Ascending aorta (tissue), 2 donors: ENCODE measurements at regions not wholly inside any gene's neighbourhood (a gene's known extent, or its start where the extent isn't known, plus 50 kb on each side); places are given as distances from the start of the nearest gene placed in this dataset.

Experiments
- DNase-seq, 2 donors: peaks; one replicate each; pipeline ENCODE4 v3.0.0-alpha.2; 2019; ENCODE audit warnings: low spot score in 2 of 2
- H3K27ac ChIP-seq, 2 donors: fragments of 200-600 bp; sonication (generic); one replicate each; pipeline ENCODE4 v1.5.1; 2016 to 2017; ENCODE audit warnings: mild to moderate bottlenecking in 1 of 2
- H3K27me3 ChIP-seq: fragments of 200-600 bp; sonication (generic); one replicate; pipeline ENCODE4 v1.5.1; 2017
- H3K36me3 ChIP-seq, 2 donors: fragments of 200-600 bp; sonication (generic); one replicate each; pipeline ENCODE4 v1.5.1; 2016
- H3K4me1 ChIP-seq, 2 donors: fragments of 200-600 bp; sonication (generic); one replicate each; pipeline ENCODE4 v1.5.1; 2016 to 2017; ENCODE audit warnings: mild to moderate bottlenecking in 1 of 2
- H3K4me3 ChIP-seq, 2 donors: fragments of 200-600 bp; sonication (generic); one replicate each; pipeline ENCODE4 v1.5.1; 2016 to 2017; ENCODE audit warnings: mild to moderate bottlenecking in 1 of 2
- H3K9me3 ChIP-seq, 2 donors: fragments of 200-600 bp; sonication (generic); one replicate each; pipeline ENCODE4 v1.5.1; 2016
- intact Hi-C: fragments of 100-400 bp; cut with DNase I; formaldehyde crosslinking; loops from one replicate; pipeline ENCODE4 v1.15.1; 2023
- TF ChIP-seq, protein P1 (sequence below), 3 experiments: fragments of 200-600 bp in 2 of 3; fragments of 450-650 bp in 1 of 3; sonication (generic) in 2 of 3; IDR thresholded peaks; one replicate each; pipeline ENCODE4 v1.5.1; 2016 to 2019; ENCODE audit warnings: antibody characterized with exemption in 3 of 3, mild to moderate bottlenecking in 1 of 3, moderate library complexity in 1 of 3

DNA sequence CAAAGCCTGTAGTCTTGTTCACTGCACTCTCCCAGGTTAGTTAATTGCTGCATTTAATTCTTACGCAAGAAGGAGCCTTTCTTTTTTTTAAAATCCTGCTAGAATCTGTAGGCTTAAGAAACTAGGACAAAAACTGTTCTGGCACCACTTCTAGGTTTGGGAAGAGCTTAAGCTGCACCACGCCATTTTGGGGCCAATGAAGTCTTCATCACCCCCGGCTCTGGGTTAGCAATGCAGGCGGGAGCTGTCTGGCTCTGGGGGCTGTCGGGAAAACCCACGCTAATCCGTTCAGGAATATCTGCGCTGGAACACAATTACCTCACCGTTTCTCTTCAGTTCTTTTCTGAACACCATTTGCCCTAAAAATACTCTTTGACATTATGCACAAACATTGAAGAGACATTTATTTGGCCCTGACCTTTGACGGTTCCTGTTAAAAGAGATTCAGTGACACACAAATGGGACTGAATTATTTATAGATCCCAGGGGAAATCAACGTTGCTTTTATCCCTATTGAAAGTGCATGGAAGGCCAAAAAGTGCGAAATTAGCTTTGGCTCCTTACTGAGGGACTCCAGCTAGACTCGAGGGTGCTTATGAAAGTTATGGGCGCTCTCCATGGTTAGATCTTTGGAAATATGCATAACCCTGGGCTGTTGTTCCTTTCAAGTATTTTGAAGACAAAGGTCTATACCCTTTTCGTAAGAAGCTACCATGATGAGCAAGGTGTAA is 249.2 kb downstream of the HAPSTR1 start:
- no peak for DNase-seq
- H3K36me3 ChIP-seq = no peaks in the 10 kb centered on the region
- H3K4me3 ChIP-seq = peak overlapping the region in 1 of 2 donors; percentile 6
- TF ChIP-seq, protein P1, sequence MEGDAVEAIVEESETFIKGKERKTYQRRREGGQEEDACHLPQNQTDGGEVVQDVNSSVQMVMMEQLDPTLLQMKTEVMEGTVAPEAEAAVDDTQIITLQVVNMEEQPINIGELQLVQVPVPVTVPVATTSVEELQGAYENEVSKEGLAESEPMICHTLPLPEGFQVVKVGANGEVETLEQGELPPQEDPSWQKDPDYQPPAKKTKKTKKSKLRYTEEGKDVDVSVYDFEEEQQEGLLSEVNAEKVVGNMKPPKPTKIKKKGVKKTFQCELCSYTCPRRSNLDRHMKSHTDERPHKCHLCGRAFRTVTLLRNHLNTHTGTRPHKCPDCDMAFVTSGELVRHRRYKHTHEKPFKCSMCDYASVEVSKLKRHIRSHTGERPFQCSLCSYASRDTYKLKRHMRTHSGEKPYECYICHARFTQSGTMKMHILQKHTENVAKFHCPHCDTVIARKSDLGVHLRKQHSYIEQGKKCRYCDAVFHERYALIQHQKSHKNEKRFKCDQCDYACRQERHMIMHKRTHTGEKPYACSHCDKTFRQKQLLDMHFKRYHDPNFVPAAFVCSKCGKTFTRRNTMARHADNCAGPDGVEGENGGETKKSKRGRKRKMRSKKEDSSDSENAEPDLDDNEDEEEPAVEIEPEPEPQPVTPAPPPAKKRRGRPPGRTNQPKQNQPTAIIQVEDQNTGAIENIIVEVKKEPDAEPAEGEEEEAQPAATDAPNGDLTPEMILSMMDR (IDR thresholded peaks at IDR 0.05) = no peak
- intact Hi-C loops = no loop called here
- peak overlapping the region in 1 of 2 donors; percentile 38 for H3K27ac ChIP-seq
- H3K27me3 ChIP-seq = no peaks in the 10 kb centered on the region
- H3K4me1 ChIP-seq = peaks cover 0 to 13% of the 10 kb centered on the region in 2 donors
- no peaks in the 10 kb centered on the region for H3K9me3 ChIP-seq

DNA sequence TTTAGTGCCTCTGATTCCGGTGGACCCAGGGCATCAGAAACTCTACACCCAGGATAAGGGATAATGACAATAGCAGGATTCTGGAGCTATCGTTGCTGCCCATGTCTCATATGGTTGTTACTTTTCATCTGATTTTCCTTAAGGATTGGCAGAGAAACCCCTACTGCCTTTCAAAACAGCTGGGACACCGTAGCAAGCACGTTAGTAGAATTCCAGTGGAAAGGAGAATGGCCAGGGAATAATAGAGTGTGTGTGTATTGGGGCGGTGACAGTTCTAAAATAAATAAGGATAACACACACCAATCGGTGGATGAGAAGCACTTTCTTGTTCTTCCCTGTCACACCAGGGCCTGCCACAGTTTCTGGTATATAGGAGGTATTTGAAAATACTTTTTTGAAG is 251.8 kb downstream of the HAPSTR1 start:
- Histone ChIP-seq H3K27ac (no peak overlapping the region), H3K36me3 (no peaks in the 10 kb centered on the region), H3K9me3 (peaks cover 0 to under 1% of the 10 kb centered on the region in 2 donors), H3K27me3 (no peaks in the 10 kb centered on the region), H3K4me3 (no peak overlapping the region), H3K4me1 (peaks cover 0 to 5% of the 10 kb centered on the region in 2 donors)
- no peak for DNase-seq
- intact Hi-C loops = no loop called here
- TF ChIP-seq, protein P1 (IDR thresholded peaks at IDR 0.05) = no peak

DNA sequence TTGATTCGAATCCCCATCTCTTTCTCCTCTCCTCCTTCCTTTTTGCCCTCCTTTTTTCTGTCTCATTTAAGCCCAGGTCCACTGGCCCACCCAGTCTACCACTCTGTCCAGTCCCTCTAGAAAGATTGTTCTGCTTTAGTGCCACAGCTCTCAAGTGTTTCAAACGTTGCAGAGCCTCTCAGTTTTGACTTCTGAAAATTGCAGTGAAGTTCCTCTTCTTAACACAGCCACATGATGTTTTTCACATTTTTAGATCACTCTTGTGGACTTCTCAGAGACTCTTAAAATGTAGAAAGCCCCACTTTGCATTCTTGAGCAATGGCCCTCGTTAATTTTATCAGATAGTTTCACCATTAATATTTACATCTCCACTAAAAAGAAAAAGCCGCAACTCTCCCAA is 253.1 kb downstream of the HAPSTR1 start:
- Histone ChIP-seq H3K27me3 (no peaks in the 10 kb centered on the region), H3K27ac (no peak overlapping the region), H3K36me3 (no peaks in the 10 kb centered on the region), H3K9me3 (peaks cover 4 to 5% of the 10 kb centered on the region in 2 donors), H3K4me1 (peaks cover 0 to 5% of the 10 kb centered on the region in 2 donors), H3K4me3 (no peak overlapping the region)
- intact Hi-C loops = no loop called here
- no peak for DNase-seq
- TF ChIP-seq, protein P1 (IDR thresholded peaks at IDR 0.05) = no peak

DNA sequence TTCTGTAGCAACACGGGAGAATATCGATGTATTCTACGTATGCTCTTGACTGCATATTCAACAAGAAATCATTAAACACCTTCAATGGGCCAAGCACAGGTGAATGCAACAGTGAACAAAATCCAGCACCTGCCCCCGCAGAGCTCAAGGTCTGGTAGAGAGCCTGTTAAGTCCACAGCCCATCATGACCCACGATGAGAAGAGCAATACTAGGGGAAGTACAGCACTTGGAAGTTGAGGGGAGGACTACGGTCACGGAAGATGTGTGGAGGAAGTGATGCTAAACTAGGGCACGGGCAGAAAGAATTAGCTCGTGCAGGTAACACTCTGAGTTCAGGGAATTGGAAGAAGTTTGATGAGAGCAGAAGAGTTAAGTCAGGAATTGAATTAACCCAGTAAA is 253.6 kb downstream of the HAPSTR1 start:
- Histone ChIP-seq H3K36me3 (no peaks in the 10 kb centered on the region), H3K9me3 (peaks cover 4 to 5% of the 10 kb centered on the region in 2 donors), H3K4me1 (peaks cover 0 to 4% of the 10 kb centered on the region in 2 donors), H3K27ac (no peak overlapping the region), H3K27me3 (no peaks in the 10 kb centered on the region), H3K4me3 (no peak overlapping the region)
- intact Hi-C loops = no loop called here
- TF ChIP-seq, protein P1 (IDR thresholded peaks at IDR 0.05) = no peak
- DNase-seq = no peak

DNA sequence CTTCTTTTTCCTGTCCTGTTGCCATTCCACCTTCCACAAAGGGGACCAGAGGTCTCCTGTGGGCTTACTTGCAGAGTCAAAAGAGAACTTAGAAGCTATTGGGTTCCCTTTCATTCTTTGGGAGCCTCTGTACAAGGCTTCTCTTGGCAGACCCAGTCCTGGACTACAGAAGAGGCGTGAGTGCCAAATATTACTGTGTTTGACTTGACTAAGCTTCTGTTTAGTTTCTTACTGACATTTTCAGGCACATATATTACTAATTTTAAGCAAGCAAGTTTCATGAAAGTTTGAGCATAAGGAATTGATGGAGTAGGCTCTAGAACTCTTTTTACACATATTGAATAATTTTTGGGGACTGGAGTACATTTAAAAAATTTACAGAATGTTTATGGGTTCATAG is 254.4 kb downstream of the HAPSTR1 start:
- DNase-seq = no peak
- Histone ChIP-seq H3K27me3 (no peaks in the 10 kb centered on the region), H3K36me3 (no peaks in the 10 kb centered on the region), H3K27ac (no peak overlapping the region), H3K9me3 (peaks cover 4 to 5% of the 10 kb centered on the region in 2 donors), H3K4me3 (no peak overlapping the region), H3K4me1 (no peaks in the 10 kb centered on the region)
- intact Hi-C loops = no loop called here
- TF ChIP-seq, protein P1 (IDR thresholded peaks at IDR 0.05) = no peak
